AG04449 (cell line): ENCODE measurements at regions not wholly inside any gene's neighbourhood (a gene's known extent, or its start where the extent isn't known, plus 50 kb on each side); places are given as distances from the start of the nearest gene placed in this dataset.

Source experiments
- CTCF ChIA-PET: fragments of 350-600 bp; formaldehyde crosslinking; extraction: SDS; loops from one replicate; lab custom pipeline; 2021; ENCODE audit warnings: antibody characterized with exemption; lab: Yijun Ruan, JAX
- POLR2A ChIA-PET: fragments of 400-600, 350-600 bp; formaldehyde crosslinking; extraction: SDS; loops from one replicate; lab custom pipeline; 2020; ENCODE audit warnings: antibody characterized with exemption, inconsistent platforms; lab: Yijun Ruan, JAX
- DNase-seq: peaks from one replicate; pipeline ENCODE4 v3.0.0-alpha.2; 2010; ENCODE audit warnings: low read depth, low spot score
- H3K4me3 ChIP-seq: 2 replicates; pipeline ENCODE4 v1.5.1; 2011; ENCODE audit warnings: low read depth, mild to moderate bottlenecking, control low read depth, low read length
- CTCF ChIP-seq: IDR thresholded peaks from one replicate; pipeline ENCODE4 v1.5.1; 2011; ENCODE audit warnings: mild to moderate bottlenecking, moderate library complexity, low read length, control low read depth, inconsistent platforms; ENCODE audit not compliant: insufficient read depth; ENCODE audit errors: missing control alignments

DNA sequence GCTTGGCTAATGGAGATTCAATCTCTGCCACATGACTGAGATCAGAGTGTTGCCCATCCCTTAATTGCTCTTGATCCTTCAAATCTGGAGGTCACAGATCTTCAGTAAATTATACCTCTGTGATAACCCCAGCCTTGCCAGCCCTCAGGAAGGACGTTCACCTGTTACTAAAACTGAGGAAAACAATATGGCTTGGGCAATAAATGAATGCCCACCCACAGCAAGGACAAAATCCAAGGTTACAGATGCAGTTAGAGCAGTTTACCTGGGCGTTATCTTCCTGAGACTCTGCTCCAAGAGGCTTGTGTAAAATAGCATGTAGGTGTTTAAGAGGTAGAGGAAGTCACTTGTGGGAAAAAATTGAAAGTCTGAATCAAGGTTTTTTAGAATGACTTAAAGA, 69.3 kb upstream of the MAOA start:
- CTCF ChIA-PET = no interaction called here
- no peak for TF ChIP-seq CTCF

DNA sequence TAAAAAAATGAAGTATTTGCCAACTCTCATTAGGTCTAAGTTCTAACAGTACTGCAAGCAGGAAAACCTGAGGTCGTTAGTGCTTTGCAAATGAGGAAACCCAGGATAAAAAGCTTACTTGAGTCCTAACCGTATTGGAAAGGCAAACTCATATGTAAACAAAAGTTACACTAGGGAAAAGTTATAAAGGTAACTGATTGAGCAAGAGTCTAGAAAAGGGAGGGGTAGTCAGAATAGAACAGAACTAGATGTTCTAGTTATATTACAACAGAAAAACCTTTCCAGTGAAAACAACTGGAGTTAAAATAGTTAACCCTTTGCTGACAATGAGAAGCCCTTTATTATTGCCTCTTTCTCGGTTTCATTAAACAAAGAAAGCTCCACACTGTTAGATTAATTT, 66.4 kb upstream of the MAOA start:
- H3K4me3 ChIP-seq = no peak overlapping the region
- POLR2A ChIA-PET = no interaction called here
- no peak for DNase-seq
- no peak for TF ChIP-seq CTCF
- CTCF ChIA-PET = no interaction called here

More for the DNA sequence above, 69.3 kb upstream of the MAOA start:
- DNase-seq = no peak
- POLR2A ChIA-PET = no interaction called here
- no peak overlapping the region for H3K4me3 ChIP-seq

DNA sequence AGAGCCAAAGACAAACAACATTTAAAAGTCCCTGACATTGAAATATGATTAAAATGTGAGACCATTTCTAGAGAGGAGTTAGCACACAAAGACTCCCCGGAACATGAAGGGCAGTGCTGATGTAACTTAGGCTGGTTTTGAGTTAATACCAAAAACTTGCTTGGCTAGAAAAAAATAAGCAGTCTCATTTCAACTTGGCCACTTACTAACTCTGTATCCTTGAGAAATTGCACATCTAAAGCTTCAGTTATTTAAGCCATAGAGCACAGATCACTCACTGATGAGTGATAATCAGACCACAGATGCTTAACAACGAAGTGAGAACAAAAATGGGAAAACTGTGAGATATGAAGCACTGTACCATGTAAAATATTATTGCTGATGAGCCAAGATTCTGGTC, 65.9 kb upstream of the MAOA start:
- no peak for DNase-seq
- TF ChIP-seq CTCF = no peak
- H3K4me3 ChIP-seq = no peak overlapping the region
- ChIA-PET POLR2A (no interaction called here), CTCF (no interaction called here)

GRCh38 chrX:43592597-43592996, 63.5 kb upstream of the MAOA start:
- POLR2A ChIA-PET = no interaction called here
- H3K4me3 ChIP-seq = no peak overlapping the region
- CTCF ChIA-PET = no interaction called here

GRCh38 chrX:43595931-43596330, 60.2 kb upstream of the MAOA start:
- no peak for TF ChIP-seq CTCF
- POLR2A ChIA-PET = no interaction called here
- DNase-seq = no peak
- no peak overlapping the region for H3K4me3 ChIP-seq
- CTCF ChIA-PET = no interaction called here

More at GRCh38 chrX:43592597-43592996, 63.5 kb upstream of the MAOA start:
- no peak for TF ChIP-seq CTCF
- no peak for DNase-seq

- no peak for DNase-seq
- no peak overlapping the region for H3K4me3 ChIP-seq
- TF ChIP-seq CTCF = no peak
- CTCF ChIA-PET = no interaction called here
- POLR2A ChIA-PET = no interaction called here
These were observed 51.3 kb upstream of the MAOA start for GRCh38 chrX:43604753-43605152.
